GM12892 (cell line): ENCODE measurements at regions not wholly inside any gene's neighbourhood (a gene's known extent, or its start where the extent isn't known, plus 50 kb on each side); places are given as distances from the start of the nearest gene placed in this dataset.
"Not testable (repeated sequence)": the region's sequence is repeated elsewhere in the genome, so short reads cannot be mapped to it uniquely, and the experiment has no call there.

ENCODE experiments used
- DNase-seq: peaks from one replicate; pipeline ENCODE4 v3.0.0; 2011; ENCODE audit not compliant: insufficient read length
- FAIRE-seq: peaks from 2 replicates; lab custom pipeline; 2011; peaks lifted over from hg19 to GRCh38; lab: Jason Lieb, UNC
- POLR2A ChIP-seq: IDR thresholded peaks from 2 replicates; pipeline ENCODE4 v1.6.1; 2011; ENCODE audit warnings: low read depth, low read length, control low read depth
- POLR2AphosphoS5 ChIP-seq: IDR thresholded peaks from 2 replicates; pipeline ENCODE4 v1.6.1; 2011; ENCODE audit warnings: low read depth, low read length, control low read depth
- TAF1 ChIP-seq: IDR thresholded peaks from 2 replicates; pipeline ENCODE4 v1.6.1; 2011; ENCODE audit warnings: low read depth, mild to moderate bottlenecking, control low read depth, low read length, borderline replicate concordance

DNA sequence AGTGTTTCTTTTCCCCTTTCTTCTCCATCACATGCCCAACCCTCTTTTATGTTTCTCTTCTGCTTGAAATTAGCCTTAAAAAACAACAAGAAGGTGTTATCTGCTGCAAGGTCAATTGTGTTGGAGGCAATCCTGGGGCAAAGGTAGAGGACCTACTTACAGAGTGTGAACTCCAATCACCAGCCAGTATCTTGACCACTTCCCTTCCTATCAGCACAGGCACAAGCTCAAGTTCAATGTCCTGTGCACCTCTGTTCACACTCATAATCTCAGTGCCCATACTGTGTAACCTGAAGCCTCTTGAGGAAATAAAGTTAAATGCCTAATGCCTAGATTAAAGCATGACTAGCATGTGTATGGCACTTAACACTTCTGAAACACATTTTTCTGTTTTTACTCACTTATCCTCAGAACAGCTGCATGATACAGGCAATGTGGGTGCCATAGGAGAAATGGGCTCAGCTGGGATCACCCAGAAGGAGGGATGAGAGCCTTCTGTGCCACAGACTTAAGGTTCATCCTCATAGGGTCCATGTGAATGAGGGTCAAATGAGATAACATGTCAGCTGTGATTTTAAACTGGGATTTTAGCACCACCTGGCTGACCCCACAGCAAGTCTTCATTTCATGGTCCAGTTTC lies 701.5 kb downstream of the BCL11A start:
- FAIRE-seq, result no peak
- TF ChIP-seq POLR2AphosphoS5 (no peak), POLR2A (no peak), TAF1 (no peak)

DNA sequence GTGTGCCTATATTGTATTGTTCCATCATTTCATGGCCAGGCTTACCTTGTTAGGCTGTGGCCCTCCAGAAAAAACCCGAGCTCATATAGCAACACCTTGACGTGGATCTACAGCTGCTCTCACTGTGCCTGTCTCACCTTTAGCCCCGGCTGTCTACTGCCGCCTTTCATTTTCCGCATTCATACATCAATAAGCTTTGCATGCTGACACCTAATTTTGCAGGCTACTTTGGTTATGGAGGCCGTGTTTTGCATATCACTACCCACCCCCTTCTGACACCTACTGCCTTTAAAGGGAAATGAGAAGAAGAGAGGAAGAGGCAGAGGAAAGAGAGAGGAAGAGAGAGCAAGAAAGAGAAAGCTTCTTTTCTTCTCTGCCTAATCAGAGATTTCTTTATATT lies 702.9 kb downstream of the BCL11A start:
- FAIRE-seq, result no peak
- no peak for DNase-seq
- no peak for TF ChIP-seq TAF1
- TF ChIP-seq POLR2A, result no peak
- TF ChIP-seq POLR2AphosphoS5, result no peak

More for the DNA sequence above, 701.5 kb downstream of the BCL11A start:
- no peak for DNase-seq

DNA sequence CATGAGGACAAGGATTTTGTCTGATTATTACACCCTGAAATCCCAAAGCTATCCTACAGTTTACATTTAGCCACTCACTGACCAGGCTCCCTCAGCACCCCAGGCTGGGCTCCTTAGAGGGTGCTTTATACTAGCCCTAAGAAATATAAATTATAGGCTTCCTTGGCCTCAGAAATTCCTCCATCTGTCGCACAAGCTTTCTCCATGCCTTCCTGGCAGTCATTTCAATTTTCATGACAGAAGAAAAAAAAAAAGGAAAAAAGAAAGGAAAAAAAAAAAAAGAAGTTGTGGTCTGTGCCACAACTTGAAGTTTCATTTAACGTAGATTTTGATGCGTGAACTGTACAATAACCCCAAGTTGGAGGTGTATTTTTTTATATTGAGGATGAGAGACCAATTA lies 719.5 kb downstream of the BCL11A start:
- DNase-seq (no peak), FAIRE-seq (no peak)
- TF ChIP-seq POLR2AphosphoS5 (no peak), TAF1 (no peak), POLR2A (no peak)

DNA sequence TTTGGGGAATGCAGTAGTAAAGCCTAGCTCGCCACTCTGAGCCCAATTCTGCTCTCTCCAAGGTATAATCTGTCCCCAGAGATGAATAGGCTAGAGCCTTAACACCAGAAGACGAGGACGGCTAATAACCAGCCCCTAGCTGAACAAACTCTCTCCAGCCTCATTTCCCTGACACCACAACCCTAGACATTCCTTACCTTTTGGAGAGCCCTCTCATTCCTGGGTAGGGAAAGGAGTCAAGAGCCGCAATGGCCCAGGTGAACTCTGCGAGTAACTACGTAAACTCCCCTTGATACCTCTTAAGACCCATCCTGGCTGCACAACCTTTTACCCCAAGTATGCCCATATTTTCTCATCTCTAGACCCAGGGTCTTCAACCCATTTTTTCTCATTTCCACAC lies 722.9 kb downstream of the BCL11A start:
- DNase-seq (no peak), FAIRE-seq (no peak)
- TF ChIP-seq POLR2AphosphoS5 (no peak), TAF1 (no peak), POLR2A (no peak)

DNA sequence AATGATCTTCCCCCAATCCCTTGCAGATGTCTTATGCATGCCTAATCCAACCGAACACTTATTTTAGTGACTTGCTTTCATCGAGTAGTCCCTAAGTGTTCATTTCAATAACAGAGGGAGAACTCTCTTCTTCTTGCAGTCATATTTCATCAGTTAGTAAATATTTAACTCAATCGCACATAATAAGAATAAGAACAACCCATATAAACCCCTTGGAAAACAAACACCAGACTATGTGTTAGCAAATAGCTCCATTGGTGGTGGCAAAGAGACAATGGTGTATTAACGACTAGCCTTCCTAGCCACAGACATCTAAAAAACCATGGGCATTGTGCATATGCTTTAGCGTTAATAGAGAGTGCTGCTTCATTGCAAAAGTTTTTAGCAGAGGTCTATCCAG lies 725.8 kb downstream of the BCL11A start:
- no peak for TF ChIP-seq POLR2A
- TF ChIP-seq POLR2AphosphoS5, result no peak
- TF ChIP-seq TAF1, result no peak
- FAIRE-seq, result no peak
- no peak for DNase-seq

DNA sequence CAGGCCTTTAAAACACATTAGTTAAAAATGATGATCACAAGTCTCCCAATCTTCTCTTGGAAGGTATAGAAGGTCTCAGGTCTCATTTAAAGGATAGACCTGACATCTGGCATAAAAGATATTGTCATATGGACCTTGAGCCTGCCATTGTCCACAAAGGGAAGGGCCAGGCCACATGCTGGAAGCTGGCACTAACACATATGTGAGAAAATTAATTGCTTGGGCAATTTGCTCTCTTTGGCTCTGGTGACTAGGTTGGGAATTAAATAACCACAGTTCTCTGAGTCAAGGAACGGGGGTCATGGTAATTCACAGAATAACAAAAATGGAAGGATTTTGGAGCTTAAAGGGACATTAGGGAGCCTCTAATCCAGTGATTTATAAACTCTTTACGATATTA lies 727.3 kb downstream of the BCL11A start:
- DNase-seq (no peak), FAIRE-seq (no peak)

DNA sequence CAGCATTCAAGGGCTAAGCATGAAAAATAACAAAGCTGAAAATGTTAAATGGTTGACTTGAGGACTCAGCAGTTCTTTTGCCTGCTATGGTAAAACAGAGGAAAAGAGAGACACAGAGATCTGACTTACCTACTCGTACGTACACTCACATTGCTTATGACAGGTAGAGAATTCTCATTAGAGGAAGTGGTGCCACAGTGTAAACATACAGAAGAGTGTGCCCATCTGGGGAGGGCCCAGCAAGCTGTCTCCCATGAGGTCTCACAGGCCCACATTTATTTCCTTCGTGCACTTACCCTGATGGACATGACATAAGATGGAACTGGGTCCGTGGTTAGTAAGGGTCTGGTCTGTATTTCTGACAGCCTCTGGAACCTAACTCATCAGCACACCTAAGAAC lies 729.1 kb downstream of the BCL11A start:
- no peak for FAIRE-seq
- TF ChIP-seq TAF1 (no peak), POLR2AphosphoS5 (no peak), POLR2A (no peak)
- DNase-seq, result no peak

More for the DNA sequence above, 727.3 kb downstream of the BCL11A start:
- TF ChIP-seq TAF1 (no peak), POLR2A (no peak), POLR2AphosphoS5 (no peak)

DNA sequence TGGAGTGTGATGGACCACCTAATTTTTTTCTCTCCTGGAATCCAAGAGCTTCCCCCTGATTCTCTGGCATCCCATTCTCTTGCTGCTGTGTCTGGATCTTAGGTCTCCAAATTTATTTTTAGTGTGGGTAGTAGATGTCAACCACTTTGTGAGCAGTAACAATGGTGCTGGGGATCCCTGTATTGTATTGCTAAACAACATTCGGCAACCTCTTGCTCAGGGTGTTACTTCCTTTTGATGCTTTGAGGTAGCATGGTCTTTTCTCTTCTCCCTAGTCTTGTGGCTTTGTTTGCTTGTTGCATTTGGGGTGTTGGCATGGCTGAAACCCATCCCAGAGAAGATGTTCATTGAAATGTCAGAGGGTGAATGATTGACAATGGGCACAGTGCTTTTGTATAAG lies 737.4 kb downstream of the BCL11A start:
- no peak for TF ChIP-seq TAF1
- no peak for TF ChIP-seq POLR2AphosphoS5
- no peak for TF ChIP-seq POLR2A

DNA sequence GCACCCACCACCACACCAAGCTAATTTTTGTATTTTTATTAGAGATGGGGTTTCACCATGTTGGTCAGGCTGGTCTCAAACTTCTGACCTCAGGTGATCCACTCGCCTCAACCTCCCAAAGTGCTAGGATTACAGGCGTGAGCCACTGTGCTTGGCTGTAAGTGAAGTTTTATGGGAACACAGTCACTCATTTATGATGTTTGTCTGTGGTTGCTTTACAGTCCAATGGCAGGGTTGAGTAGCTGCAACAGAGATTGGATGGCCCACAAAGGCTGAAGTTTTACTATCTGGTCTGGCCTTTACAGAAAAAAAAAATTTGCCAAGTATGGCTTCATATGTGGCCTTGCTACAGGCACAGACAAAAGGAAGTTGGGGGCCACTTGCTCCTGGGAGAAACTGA lies 743.2 kb downstream of the BCL11A start:
- DNase-seq, FAIRE-seq: not testable (repeated sequence)

More for the DNA sequence above, 737.4 kb downstream of the BCL11A start:
- no peak for DNase-seq
- FAIRE-seq, result no peak

DNA sequence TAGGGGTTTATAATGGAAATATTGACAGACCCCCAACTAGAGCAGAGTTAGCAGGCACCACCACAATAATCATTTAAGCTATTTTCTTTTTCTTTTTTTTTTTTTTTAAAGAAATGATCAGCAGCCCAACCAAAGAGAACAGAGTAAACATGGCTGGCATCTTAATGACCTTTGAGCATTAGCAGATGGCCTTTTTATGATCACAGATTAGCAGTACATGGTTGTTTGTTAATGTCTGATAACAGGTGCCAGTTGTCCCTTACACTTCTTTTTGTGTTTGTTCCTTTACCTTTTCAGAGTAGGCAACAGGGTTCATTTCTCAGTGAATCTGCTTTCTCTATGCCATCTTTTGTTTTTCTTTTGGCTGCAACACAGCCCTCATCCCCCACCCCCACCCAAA lies 747.0 kb downstream of the BCL11A start:
- DNase-seq, result no peak
- FAIRE-seq, result no peak
- TF ChIP-seq TAF1 (no peak), POLR2AphosphoS5 (no peak), POLR2A (no peak)

DNA sequence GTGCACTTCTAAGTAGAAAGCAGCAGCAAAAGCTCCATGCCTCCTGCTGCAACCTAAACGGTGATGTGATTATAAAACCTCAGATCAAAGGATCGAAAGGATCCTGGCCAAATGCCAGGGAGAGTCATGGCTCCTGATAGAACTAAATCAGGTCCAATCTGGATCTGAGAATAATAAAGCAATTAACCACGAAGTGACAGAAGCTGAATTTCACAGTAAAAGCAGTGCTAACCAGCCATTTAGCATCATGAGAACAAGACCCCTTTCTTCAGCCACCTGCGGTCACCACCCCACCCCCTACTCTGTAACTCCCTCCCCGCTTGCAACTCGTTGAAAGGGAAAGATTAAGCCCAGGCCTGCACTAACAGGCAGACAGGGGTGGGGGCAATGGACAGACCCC lies 748.7 kb downstream of the BCL11A start:
- DNase-seq (no peak), FAIRE-seq (no peak)
- TF ChIP-seq POLR2A, result no peak
- no peak for TF ChIP-seq POLR2AphosphoS5
- no peak for TF ChIP-seq TAF1

DNA sequence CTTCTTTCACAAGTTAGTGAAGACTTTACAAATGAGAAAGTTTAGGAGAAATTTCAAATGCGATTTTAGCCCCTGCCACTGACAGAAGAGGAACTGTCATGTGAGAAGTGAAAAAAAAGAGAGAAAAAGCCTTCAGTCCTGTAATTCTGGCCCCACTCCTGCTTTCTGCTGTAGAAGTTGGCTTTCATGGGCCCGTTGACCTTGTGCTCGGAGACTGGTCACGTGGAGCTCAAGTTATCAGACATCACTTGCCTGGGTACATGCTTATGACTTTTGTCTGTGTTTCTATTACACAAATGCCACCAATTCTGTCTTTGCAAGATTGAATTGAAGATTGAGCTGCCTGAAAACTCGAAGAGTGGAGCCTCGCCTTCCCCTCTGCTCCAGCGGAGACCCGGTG lies 749.9 kb downstream of the BCL11A start:
- DNase-seq, result no peak
- no peak for FAIRE-seq
- TF ChIP-seq POLR2AphosphoS5, result no peak
- TF ChIP-seq TAF1, result no peak
